ENCODE measurements at regions not wholly inside any gene's neighbourhood (a gene's known extent, or its start where the extent isn't known, plus 50 kb on each side); places are given as distances from the start of the nearest gene placed in this dataset.

GRCh38 chr17:55660178-55660886 lies 62.3 kb downstream of the TMEM100 start:
- TF ChIP-seq POLR2AphosphoS5 (IDR thresholded peaks at IDR 0.05), result no peak
- no peak for TF ChIP-seq CTCF (IDR thresholded peaks at IDR 0.05)
- TF ChIP-seq POLR2A (IDR thresholded peaks at IDR 0.05), result no peak

All from breast epithelium (tissue), 3 donors.